ENCODE measurements at regions not wholly inside any gene's neighbourhood (a gene's known extent, or its start where the extent isn't known, plus 50 kb on each side); places are given as distances from the start of the nearest gene placed in this dataset.

- no peak for TF ChIP-seq CTCF (IDR thresholded peaks at IDR 0.05)
Observed at GRCh38 chr11:92022499-92022898, 202.1 kb upstream of the FAT3 start.

- TF ChIP-seq CTCF (IDR thresholded peaks at IDR 0.05): no peak
Observed at GRCh38 chr11:92018332-92018731, 206.3 kb upstream of the FAT3 start.

DNA sequence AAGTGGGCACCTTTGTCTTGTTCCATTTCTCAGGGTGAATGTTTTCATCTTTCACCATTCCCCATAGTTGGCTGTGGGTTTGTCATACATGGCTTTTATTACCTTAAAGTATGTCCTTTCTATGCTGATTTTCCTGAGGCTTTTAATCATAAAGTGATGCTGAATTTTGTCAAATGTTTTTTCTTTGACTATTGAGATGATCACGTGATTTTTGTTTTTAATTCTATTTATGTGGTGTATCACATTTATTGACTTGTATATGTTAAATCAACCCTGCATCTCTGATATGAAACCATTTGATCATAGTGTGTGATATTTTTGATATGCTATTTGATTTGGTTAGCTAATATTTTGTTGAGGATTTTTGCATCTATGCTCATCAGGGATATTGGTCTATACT lies 216.4 kb upstream of the FAT3 start:
- TF ChIP-seq CTCF (IDR thresholded peaks at IDR 0.05): no peak

DNA sequence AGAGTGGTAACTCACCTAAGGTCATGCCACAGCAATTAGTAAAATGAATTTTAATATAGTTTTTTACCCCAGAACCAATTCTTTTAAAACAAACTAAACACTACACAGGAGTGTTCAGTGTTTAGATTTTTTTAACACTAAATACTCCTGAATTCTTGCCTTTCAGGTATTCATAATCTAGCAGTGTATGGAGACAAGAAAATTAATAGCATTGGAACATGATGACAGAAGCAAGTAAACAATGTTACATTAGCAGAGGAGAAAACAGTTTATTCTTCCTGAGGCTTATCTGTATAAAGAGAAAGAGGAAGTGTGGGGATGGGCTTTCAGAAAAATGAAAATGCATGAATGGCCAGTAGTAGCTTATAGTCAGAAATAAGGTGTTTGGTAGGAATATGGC lies 222.1 kb upstream of the FAT3 start:
- no peak for TF ChIP-seq CTCF (IDR thresholded peaks at IDR 0.05)

GRCh38 chr11:91998481-91998880 lies 226.1 kb upstream of the FAT3 start:
- no peak for TF ChIP-seq CTCF (IDR thresholded peaks at IDR 0.05)

- no peak for TF ChIP-seq CTCF (IDR thresholded peaks at IDR 0.05)
Observed at GRCh38 chr11:91997226-91997625, 227.4 kb upstream of the FAT3 start.

GRCh38 chr11:91996526-91996925 lies 228.1 kb upstream of the FAT3 start:
- TF ChIP-seq CTCF (IDR thresholded peaks at IDR 0.05): no peak

DNA sequence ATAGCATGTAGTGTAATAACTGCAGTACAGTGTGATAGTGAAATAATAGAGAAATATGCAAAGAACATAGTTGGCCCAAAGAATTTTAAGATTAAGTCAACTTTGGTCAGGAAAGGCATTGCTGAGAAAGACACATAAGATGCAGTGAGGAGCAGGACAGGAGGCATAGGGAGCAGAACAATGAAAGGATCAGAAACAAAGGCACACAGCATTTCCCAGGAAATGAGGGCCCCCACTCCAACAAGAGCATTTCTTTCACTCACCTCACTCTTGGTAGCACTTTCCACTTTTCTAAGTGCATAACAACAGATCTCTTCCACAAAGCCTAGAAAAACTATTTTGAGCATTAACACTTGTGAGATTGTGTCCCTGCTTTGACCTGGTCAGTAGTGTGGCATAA lies 238.4 kb upstream of the FAT3 start:
- TF ChIP-seq CTCF (IDR thresholded peaks at IDR 0.05): no peak

All from LNCAP (cell line).